ENCODE measurements at regions not wholly inside any gene's neighbourhood (a gene's known extent, or its start where the extent isn't known, plus 50 kb on each side); places are given as distances from the start of the nearest gene placed in this dataset.

DNA sequence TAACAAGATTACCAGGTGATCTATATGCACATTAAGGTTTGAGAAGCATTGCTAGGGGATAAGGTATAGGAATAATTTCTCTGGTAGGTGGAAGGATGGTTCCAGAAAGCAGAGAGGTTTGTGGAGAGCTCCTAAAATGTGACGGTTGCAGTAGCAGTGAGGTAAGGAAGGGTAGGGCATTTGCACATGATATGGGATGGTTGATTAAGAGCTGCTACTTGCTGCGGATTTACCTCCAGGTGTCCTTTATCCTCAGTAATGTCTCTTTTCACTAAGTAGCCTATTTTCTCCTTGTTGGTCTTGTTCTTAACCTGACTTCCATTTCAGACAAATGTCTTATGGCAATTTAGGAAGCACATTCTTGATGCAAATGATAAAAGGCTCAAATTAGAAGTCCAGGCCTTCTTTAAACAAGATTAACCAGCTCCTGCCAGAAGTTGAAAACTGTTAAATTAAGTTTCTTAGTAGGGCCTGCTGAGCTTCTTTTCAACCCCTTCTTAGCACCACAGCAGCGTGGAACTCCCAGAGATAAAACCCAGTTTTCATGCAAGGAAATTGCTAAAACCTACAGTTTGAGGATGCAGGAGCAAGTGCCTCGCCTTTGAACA lies 231.1 kb upstream of the GADL1 start:
- H3K4me3 ChIP-seq (ENCODE audit: low read depth in 1 of 2, low read length in 2 of 2): no peak overlapping the region
- no peaks in the 10 kb centered on the region for H3K36me3 ChIP-seq (ENCODE audit: control insufficient read depth in 1 of 2, insufficient read depth in 2 of 2, low read length in 2 of 2)
- H3K27ac ChIP-seq (ENCODE audit: low read length): no peak overlapping the region
- H3K9me3 ChIP-seq (ENCODE audit: control insufficient read depth in 1 of 2, low read length in 2 of 2): peaks cover 0 to 10% of the 10 kb centered on the region in 2 donors
- no peaks in the 10 kb centered on the region for H3K4me1 ChIP-seq (ENCODE audit: control insufficient read depth in 1 of 2, insufficient read depth in 2 of 2, low read length in 2 of 2)
- no peaks in the 10 kb centered on the region for H3K27me3 ChIP-seq (ENCODE audit: low read depth, low read length)

DNA sequence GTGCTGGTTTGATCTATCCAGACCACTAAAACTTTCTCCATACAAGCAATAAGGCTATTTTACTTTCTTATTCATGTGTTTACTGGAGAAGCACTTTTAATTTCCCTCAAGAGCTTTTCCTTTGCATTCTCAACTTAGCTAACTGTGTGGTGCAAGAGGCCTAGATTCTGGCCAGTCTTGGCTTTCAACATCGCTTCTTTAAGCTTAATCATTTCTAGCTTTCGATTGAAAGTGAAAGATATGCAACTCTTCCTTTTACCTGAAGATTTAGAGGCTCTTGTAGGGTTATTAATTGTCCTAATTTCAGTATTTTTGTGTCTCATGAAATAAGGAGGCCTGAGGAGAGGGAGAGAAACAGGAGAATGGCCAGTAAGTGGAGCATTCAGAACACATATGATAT lies 234.8 kb upstream of the GADL1 start:
- Histone ChIP-seq H3K4me3 (ENCODE audit: low read depth in 1 of 2, low read length in 2 of 2) (no peak overlapping the region), H3K27ac (ENCODE audit: low read length) (no peak overlapping the region), H3K4me1 (ENCODE audit: control insufficient read depth in 1 of 2, insufficient read depth in 2 of 2, low read length in 2 of 2) (no peaks in the 10 kb centered on the region), H3K27me3 (ENCODE audit: low read depth, low read length) (no peaks in the 10 kb centered on the region), H3K36me3 (ENCODE audit: control insufficient read depth in 1 of 2, insufficient read depth in 2 of 2, low read length in 2 of 2) (no peaks in the 10 kb centered on the region), H3K9me3 (ENCODE audit: control insufficient read depth in 1 of 2, low read length in 2 of 2) (peaks cover 0 to 8% of the 10 kb centered on the region in 2 donors)

GRCh38 chr3:31132132-31132769 lies 237.8 kb upstream of the GADL1 start:
- Histone ChIP-seq H3K4me3 (ENCODE audit: low read depth in 1 of 2, low read length in 2 of 2) (no peak overlapping the region), H3K9me3 (ENCODE audit: control insufficient read depth in 1 of 2, low read length in 2 of 2) (no peaks in the 10 kb centered on the region), H3K36me3 (ENCODE audit: control insufficient read depth in 1 of 2, insufficient read depth in 2 of 2, low read length in 2 of 2) (no peaks in the 10 kb centered on the region), H3K27me3 (ENCODE audit: low read depth, low read length) (no peaks in the 10 kb centered on the region), H3K4me1 (ENCODE audit: control insufficient read depth in 1 of 2, insufficient read depth in 2 of 2, low read length in 2 of 2) (no peaks in the 10 kb centered on the region), H3K27ac (ENCODE audit: low read length) (no peak overlapping the region)

- Histone ChIP-seq H3K36me3 (ENCODE audit: control insufficient read depth in 1 of 2, insufficient read depth in 2 of 2, low read length in 2 of 2) (no peaks in the 10 kb centered on the region), H3K4me1 (ENCODE audit: control insufficient read depth in 1 of 2, insufficient read depth in 2 of 2, low read length in 2 of 2) (no peaks in the 10 kb centered on the region), H3K27me3 (ENCODE audit: low read depth, low read length) (no peaks in the 10 kb centered on the region), H3K27ac (ENCODE audit: low read length) (no peak overlapping the region), H3K4me3 (ENCODE audit: low read depth in 1 of 2, low read length in 2 of 2) (no peak overlapping the region), H3K9me3 (ENCODE audit: control insufficient read depth in 1 of 2, low read length in 2 of 2) (no peaks in the 10 kb centered on the region)
Observed at GRCh38 chr3:31133541-31133940, 239.1 kb upstream of the GADL1 start.

GRCh38 chr3:31135546-31135945 lies 241.1 kb upstream of the GADL1 start:
- Histone ChIP-seq H3K36me3 (ENCODE audit: control insufficient read depth in 1 of 2, insufficient read depth in 2 of 2, low read length in 2 of 2) (no peaks in the 10 kb centered on the region), H3K27me3 (ENCODE audit: low read depth, low read length) (no peaks in the 10 kb centered on the region), H3K4me1 (ENCODE audit: control insufficient read depth in 1 of 2, insufficient read depth in 2 of 2, low read length in 2 of 2) (no peaks in the 10 kb centered on the region), H3K4me3 (ENCODE audit: low read depth in 1 of 2, low read length in 2 of 2) (no peak overlapping the region), H3K27ac (ENCODE audit: low read length) (no peak overlapping the region), H3K9me3 (ENCODE audit: control insufficient read depth in 1 of 2, low read length in 2 of 2) (no peaks in the 10 kb centered on the region)

GRCh38 chr3:31137718-31138465 lies 243.4 kb upstream of the GADL1 start:
- H3K4me1 ChIP-seq (ENCODE audit: control insufficient read depth in 1 of 2, insufficient read depth in 2 of 2, low read length in 2 of 2): no peaks in the 10 kb centered on the region
- no peak overlapping the region for H3K27ac ChIP-seq (ENCODE audit: low read length)
- H3K27me3 ChIP-seq (ENCODE audit: low read depth, low read length): no peaks in the 10 kb centered on the region
- no peak overlapping the region for H3K4me3 ChIP-seq (ENCODE audit: low read depth in 1 of 2, low read length in 2 of 2)
- no peaks in the 10 kb centered on the region for H3K36me3 ChIP-seq (ENCODE audit: control insufficient read depth in 1 of 2, insufficient read depth in 2 of 2, low read length in 2 of 2)
- H3K9me3 ChIP-seq (ENCODE audit: control insufficient read depth in 1 of 2, low read length in 2 of 2): no peaks in the 10 kb centered on the region

DNA sequence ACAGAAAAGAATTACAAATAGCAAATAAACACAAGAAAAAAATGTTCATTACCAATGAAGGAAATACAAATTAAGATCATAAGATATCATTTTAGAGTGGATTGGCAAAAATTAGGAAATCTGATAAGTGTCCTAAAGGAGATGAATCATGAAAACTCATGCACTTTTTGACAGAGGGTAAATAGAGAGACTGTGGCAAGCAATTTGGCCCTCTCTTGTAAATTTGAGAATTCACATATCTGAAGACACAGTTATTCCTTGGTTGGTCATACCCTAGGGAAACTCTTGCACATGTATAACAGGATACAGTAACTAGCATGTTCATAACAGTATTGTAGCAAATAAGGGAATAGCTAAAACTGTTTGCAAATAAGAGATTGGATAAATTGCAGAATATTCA lies 246.0 kb upstream of the GADL1 start:
- Histone ChIP-seq H3K27ac (ENCODE audit: low read length) (no peak overlapping the region), H3K4me1 (ENCODE audit: control insufficient read depth in 1 of 2, insufficient read depth in 2 of 2, low read length in 2 of 2) (no peaks in the 10 kb centered on the region), H3K27me3 (ENCODE audit: low read depth, low read length) (no peaks in the 10 kb centered on the region), H3K9me3 (ENCODE audit: control insufficient read depth in 1 of 2, low read length in 2 of 2) (no peaks in the 10 kb centered on the region), H3K36me3 (ENCODE audit: control insufficient read depth in 1 of 2, insufficient read depth in 2 of 2, low read length in 2 of 2) (no peaks in the 10 kb centered on the region), H3K4me3 (ENCODE audit: low read depth in 1 of 2, low read length in 2 of 2) (no peak overlapping the region)

- H3K27ac ChIP-seq (ENCODE audit: low read length): no peak overlapping the region
- no peak overlapping the region for H3K4me3 ChIP-seq (ENCODE audit: low read depth in 1 of 2, low read length in 2 of 2)
- H3K36me3 ChIP-seq (ENCODE audit: control insufficient read depth in 1 of 2, insufficient read depth in 2 of 2, low read length in 2 of 2): no peaks in the 10 kb centered on the region
- no peaks in the 10 kb centered on the region for H3K27me3 ChIP-seq (ENCODE audit: low read depth, low read length)
- H3K9me3 ChIP-seq (ENCODE audit: control insufficient read depth in 1 of 2, low read length in 2 of 2): no peaks in the 10 kb centered on the region
- H3K4me1 ChIP-seq (ENCODE audit: control insufficient read depth in 1 of 2, insufficient read depth in 2 of 2, low read length in 2 of 2): no peaks in the 10 kb centered on the region
Observed at GRCh38 chr3:31142139-31142538, 247.7 kb upstream of the GADL1 start.

GRCh38 chr3:31142543-31142942 lies 248.1 kb upstream of the GADL1 start:
- Histone ChIP-seq H3K36me3 (ENCODE audit: control insufficient read depth in 1 of 2, insufficient read depth in 2 of 2, low read length in 2 of 2) (no peaks in the 10 kb centered on the region), H3K9me3 (ENCODE audit: control insufficient read depth in 1 of 2, low read length in 2 of 2) (no peaks in the 10 kb centered on the region), H3K27ac (ENCODE audit: low read length) (no peak overlapping the region), H3K4me3 (ENCODE audit: low read depth in 1 of 2, low read length in 2 of 2) (no peak overlapping the region), H3K27me3 (ENCODE audit: low read depth, low read length) (no peaks in the 10 kb centered on the region), H3K4me1 (ENCODE audit: control insufficient read depth in 1 of 2, insufficient read depth in 2 of 2, low read length in 2 of 2) (no peaks in the 10 kb centered on the region)

DNA sequence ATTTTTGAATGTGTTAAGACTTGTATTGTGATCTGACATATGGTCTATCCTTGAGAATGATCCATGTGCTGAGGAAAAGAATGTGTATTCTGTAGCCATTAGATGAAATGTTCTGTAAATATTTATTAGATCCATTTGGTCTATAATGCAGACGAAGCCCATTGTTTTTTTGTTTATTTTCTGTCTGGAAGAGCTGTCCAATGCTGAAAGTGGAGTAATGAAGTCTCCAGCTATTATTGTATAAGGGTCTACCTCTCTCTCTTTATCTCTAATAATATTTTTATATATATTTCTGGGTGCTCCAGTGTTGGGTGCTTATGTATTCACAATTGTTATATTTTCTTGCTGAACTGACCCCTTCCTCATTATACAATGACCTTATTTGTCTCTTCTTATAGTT lies 250.6 kb upstream of the GADL1 start:
- Histone ChIP-seq H3K27me3 (ENCODE audit: low read depth, low read length) (no peaks in the 10 kb centered on the region), H3K36me3 (ENCODE audit: control insufficient read depth in 1 of 2, insufficient read depth in 2 of 2, low read length in 2 of 2) (no peaks in the 10 kb centered on the region), H3K4me3 (ENCODE audit: low read depth in 1 of 2, low read length in 2 of 2) (no peak overlapping the region), H3K4me1 (ENCODE audit: control insufficient read depth in 1 of 2, insufficient read depth in 2 of 2, low read length in 2 of 2) (no peaks in the 10 kb centered on the region), H3K27ac (ENCODE audit: low read length) (no peak overlapping the region), H3K9me3 (ENCODE audit: control insufficient read depth in 1 of 2, low read length in 2 of 2) (no peaks in the 10 kb centered on the region)

DNA sequence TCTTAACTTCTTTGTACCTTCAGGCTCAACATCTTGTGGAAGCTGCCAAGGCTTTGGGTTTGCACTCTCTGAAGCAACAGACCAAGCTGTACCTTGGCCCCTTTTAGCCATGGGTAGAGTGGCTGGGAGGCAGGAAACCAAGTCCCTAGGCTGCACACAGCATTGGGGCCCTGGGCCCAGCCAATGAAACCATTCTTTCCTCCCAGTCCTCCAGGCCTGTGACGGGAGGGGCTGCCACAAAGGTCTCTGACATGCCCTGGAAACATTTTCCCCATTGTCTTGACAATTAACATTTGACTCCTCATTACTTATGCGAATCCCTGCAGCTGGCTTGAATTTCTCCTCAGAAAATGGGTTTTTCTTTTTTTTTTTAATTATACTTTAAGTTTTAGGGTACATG lies 253.1 kb upstream of the GADL1 start:
- Histone ChIP-seq H3K4me1 (ENCODE audit: control insufficient read depth in 1 of 2, insufficient read depth in 2 of 2, low read length in 2 of 2) (no peaks in the 10 kb centered on the region), H3K9me3 (ENCODE audit: control insufficient read depth in 1 of 2, low read length in 2 of 2) (no peaks in the 10 kb centered on the region)

More for the DNA sequence above, 253.1 kb upstream of the GADL1 start:
- no peaks in the 10 kb centered on the region for H3K36me3 ChIP-seq (ENCODE audit: control insufficient read depth in 1 of 2, insufficient read depth in 2 of 2, low read length in 2 of 2)
- no peaks in the 10 kb centered on the region for H3K27me3 ChIP-seq (ENCODE audit: low read depth, low read length)
- H3K4me3 ChIP-seq (ENCODE audit: low read depth in 1 of 2, low read length in 2 of 2): no peak overlapping the region
- no peak overlapping the region for H3K27ac ChIP-seq (ENCODE audit: low read length)

All from muscle layer of duodenum (tissue), 2 donors.